ENCODE measurements at regions not wholly inside any gene's neighbourhood (a gene's known extent, or its start where the extent isn't known, plus 50 kb on each side); places are given as distances from the start of the nearest gene placed in this dataset.

DNA sequence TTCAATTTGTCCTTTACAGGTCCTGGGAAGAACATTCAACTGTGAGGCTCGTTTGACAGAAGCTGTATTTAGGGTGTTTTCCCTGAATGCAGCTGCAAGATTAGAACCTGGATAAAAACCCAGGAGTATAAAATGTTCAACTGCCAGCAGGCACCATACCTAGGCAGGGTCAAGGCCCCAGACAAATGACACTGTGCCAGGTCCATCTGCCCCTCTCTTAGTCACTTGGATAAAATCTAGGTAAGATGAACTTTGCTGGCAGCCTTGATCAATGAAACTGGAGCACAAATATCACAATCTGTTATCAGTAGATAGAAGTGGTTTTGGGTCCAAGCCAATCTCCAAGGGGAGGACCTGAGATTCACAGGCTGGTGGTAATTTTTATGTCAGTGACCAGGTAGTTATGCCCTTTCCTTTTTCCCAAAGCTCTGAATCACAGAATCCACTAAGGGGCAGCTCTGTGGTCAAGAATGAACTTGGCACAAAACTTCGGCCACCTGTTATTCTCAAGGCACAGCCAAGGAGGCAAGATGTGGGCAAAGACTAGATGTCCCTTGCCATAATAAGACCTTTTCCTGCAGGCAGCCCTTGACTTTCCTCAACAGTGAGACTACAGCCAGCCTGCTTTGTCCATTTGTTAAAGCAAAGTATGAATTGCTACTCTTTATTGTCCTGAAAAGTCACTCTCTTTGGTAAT lies 501.0 kb downstream of the PPARGC1A start:
- DNase-seq, result no peak

DNA sequence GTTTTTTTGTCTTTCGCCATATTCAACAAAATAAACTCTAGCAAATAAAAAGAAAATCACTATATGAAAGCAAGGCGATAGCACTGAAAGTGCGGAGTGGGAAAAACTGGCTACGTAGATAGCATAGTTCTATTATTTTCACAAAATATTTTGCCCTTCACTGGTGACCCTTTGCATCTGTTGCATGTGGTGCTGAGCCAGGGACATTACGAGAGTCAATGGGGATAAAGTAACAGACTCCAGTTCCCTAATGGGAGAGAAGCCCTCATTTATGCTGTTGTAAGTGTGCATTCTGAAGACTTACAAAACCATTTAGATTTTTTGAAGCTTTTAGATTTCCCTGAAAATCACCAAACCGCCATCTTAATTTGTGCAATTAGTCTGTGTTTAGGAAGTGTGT lies 501.6 kb downstream of the PPARGC1A start:
- DNase-seq, result no peak

DNA sequence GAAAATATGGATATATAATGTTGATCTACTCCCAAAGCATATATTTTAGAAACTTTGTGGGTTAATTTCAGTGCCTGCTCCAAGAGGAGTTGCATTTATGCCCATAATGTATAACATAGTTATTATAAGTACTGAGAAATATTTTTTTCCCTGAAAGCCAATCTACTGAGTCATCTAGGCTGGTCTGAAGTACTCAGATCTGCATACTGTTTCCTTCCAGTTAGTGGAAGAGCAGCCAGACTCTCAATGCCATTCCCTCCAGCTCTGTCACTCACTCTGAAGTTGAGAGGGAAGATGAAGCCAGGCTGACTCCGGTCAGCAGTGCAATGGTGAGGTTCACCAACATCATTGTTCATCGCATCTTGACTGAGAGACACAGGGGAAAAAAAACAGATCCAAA lies 505.1 kb downstream of the PPARGC1A start:
- no peak for DNase-seq

GRCh38 chr4:23382879-23383278 lies 507.0 kb downstream of the PPARGC1A start:
- no peak for DNase-seq

GRCh38 chr4:23374259-23374658 lies 515.6 kb downstream of the PPARGC1A start:
- no peak for DNase-seq

DNA sequence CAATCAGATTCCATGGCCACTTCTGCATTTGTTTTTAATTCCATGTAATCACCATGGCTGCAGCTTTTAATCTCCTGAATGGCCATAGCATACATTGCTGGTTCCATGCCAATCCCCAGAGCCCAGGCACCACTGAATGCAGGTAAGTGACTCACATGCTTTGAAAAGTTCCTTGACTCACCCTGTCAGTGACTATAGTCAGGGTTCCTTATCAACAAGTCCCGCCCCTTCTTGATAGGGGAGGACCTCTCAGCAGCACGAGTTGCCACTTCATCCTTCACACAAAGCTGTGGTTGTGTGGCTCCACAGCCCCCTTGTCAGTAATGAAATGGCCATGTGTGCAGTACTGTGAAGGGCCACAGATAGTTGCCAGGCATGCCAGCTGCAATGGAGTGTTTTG lies 516.6 kb downstream of the PPARGC1A start:
- peak; percentile 85 for DNase-seq

DNA sequence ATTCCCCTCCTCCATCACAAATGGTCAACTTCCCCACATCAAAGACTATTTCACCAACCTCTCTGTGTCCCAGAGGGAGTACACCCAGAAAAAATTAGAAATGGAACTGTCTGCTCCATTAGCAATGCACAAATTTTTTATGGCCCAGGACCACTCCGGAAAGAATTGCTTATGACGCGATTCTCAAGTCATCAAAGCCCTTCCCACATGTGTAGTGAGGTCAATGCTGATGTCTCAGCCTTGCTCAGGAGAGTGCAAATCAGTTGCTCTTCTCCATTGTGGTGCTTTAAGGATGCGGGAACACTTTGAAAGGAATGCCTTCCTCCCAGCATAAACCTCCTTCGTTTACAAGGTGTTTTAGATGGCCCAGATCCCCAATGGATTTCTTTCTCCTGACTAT lies 518.3 kb downstream of the PPARGC1A start:
- DNase-seq, result no peak

GRCh38 chr4:23369331-23369730 lies 520.5 kb downstream of the PPARGC1A start:
- DNase-seq, result no peak

DNA sequence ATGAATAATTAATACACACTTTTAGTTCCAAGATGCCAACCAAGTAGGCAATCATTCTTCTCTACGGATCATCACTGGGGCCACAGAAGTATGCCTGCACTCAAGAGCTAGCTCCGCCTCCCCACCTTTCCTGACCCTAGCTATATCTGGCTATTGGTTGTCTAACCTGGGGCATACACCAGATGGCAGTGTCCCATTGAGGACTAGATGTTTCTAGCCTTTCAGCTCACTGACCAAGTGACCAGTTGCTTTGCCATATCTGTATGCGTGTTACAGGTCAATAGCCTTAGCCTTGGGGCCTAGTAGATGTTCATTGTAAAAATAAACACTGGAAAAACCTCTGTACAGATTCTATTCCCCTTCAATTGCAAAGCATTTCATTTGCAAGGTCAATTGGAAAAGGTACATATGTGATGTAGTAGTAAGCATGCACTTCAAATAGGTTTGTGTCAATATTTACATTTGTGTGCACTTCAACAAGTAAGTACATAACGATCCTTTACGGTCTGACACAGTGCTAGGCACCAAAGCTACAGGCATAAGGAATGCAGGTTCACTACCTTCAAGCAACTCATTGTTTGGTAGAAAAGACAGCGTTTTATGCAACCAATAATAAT lies 521.7 kb downstream of the PPARGC1A start:
- DNase-seq, result peak; percentile 22

DNA sequence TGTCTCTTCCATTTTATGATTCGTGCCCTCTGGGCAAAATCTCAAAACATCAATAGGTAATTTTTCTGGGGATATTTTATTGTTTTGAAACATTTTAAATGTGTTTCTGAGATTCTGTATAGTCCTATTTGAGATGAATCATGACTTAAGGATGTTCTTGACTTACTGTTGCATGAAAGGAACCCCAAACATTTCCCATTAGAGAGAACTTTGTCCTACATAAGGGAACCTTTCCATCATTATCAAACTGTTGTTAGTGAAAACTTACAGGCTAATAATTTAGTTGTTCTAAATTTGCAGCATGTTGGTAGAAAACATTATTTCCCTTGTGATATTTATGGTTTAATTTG lies 523.3 kb downstream of the PPARGC1A start:
- no peak for DNase-seq

DNA sequence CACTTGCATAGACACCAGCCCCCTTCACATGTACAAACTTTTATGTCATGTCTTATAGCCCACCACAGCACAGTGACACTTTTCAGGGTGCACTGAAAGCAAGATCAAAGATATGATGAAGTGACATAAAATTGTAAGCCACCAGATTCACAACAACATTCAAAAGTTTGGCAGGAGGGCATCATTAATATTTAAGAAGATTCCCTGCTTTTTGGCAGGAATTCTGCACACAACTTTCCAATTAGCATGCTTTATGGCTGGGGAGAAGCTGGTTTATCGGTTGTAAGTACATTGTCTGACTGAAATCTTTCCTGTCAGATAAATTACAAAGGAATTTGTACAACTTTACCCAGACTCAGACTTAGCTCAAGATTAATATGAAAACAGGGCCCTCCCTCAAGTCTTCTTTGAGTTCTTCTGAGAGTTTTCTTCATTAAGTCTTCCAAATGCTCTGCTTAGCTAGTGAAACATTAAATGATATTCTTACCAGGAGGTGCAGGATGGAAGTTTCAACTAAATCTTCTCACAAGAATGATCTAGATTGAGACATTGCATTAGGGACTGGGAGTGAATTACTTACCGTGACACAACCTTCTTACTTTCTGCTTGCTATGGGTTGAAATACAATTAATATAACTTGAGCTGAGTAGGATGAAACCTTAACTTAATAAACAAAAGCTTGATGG lies 523.8 kb downstream of the PPARGC1A start:
- DNase-seq, result no peak

DNA sequence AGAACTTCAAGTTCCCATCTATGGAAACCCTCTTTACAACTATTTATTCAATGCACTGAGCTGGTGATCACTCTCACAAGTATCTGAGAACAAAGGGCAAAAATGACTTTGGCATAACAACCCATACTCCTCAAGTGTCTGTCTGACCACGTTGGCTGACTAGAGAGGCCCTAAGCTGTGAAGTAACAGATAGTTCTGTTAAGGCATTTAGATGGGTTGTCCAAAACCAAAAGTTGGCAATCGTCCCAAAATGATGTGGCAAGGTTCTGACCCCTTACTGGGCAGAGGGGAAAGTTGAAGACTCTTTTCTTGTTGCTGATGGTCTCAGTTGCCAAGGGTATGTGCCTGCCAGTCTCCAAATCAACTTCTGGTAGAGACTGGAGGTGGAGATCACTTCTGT lies 524.8 kb downstream of the PPARGC1A start:
- DNase-seq, result no peak

GRCh38 chr4:23364167-23364566 lies 525.7 kb downstream of the PPARGC1A start:
- no peak for DNase-seq

GRCh38 chr4:23361453-23361852 lies 528.4 kb downstream of the PPARGC1A start:
- no peak for DNase-seq

DNA sequence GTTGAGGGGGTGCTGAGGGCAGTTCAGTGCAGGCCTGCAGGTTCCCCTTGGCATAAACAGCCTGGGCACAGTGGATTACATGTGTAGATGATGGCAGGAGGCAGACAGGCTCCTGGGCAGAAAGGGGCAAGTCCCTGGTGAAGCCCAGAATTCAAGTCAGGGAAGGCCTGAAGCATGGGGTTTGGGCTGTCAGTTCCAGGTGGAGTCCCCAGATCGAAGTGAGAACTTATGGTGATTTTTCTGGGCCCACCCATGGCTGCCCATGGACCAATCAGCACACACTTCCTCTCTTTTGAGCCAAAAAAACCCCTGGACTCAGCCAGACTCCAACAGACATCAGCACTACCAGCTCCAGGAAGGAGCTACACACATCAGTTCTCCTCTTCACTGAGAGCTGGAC lies 529.1 kb downstream of the PPARGC1A start:
- no peak for DNase-seq

- no peak for DNase-seq
These were observed 534.6 kb downstream of the PPARGC1A start for GRCh38 chr4:23355258-23355657.

DNA sequence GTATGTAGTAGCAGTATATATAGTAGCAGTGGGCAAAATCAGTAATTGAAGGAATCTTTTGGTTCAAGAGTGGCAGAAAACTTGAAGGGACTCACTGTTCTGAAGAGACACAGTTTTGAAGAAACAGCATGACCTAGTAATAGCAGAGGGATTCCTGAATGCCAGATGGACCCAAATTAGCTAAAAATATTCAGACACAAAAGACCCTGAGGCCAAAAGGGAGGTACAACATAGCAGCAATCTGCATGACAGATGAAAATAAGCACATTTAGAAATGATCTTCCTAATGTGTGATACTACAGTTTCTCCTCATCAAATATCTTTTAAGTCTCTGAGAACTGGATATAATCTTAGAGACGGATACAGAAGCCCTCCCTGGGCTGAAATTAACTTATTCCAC lies 536.6 kb downstream of the PPARGC1A start:
- no peak for DNase-seq

- DNase-seq, result no peak
These were observed 540.9 kb downstream of the PPARGC1A start for GRCh38 chr4:23348789-23349498.

- DNase-seq, result no peak
These were observed 552.6 kb downstream of the PPARGC1A start for GRCh38 chr4:23337292-23337691.

DNA sequence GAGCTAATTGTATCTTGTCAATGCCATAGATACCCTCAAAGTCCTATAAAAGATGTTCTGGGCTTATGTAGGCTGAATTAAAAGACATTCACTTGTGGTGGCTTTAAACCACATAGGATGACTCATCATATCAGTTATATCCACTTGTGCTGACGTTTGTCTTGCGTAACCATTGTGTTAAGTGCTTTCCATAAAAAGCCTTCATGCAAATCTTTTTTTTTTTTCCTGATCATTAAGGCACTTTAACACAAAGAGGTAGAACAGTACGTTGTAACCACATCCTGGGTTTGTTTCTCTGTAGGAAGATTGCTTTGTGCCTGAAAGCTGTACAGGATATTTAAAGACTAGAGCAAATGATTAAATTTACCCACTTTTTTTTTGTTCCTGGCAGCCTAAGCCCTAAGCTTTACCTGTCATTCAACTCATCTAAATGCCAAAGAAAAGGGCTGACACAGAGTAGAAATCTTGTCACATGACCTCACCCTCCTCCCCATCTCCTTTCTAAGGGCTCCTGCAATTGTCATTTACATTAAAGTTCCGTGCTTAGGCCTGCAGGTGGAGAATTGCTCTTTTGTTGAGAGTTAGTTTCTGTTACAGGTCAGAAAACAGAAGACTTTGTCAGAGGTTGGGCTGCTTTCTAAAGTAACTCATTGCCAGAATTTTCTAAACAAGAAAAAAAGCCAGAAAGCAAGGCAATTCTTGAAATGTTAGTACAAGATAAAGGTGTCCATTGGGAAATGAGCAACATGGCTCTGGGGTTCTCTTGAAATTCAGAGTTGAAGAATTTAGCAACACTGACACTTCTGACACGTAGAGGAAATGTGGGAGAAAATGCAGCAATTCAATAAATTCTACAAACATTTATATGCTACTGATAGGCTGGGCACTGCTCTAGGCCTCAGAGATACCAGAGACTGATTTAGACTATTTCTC lies 555.6 kb downstream of the PPARGC1A start:
- DNase-seq, result peak; percentile 93

GRCh38 chr4:23333556-23333945 lies 556.3 kb downstream of the PPARGC1A start:
- peak; percentile 74 for DNase-seq

GRCh38 chr4:23332313-23332712 lies 557.5 kb downstream of the PPARGC1A start:
- DNase-seq, result no peak

GRCh38 chr4:23327120-23327519 lies 562.7 kb downstream of the PPARGC1A start:
- DNase-seq, result no peak
